Colon (tissue), 2 donors: ENCODE measurements at regions not wholly inside any gene's neighbourhood (a gene's known extent, or its start where the extent isn't known, plus 50 kb on each side); places are given as distances from the start of the nearest gene placed in this dataset.

ENCODE experiments used
- FAIRE-seq: peaks from 2 replicates; lab custom pipeline; 2012; peaks lifted over from hg19 to GRCh38; lab: Jason Lieb, UNC
- donor health status: control.
- donor health status: control.

DNA sequence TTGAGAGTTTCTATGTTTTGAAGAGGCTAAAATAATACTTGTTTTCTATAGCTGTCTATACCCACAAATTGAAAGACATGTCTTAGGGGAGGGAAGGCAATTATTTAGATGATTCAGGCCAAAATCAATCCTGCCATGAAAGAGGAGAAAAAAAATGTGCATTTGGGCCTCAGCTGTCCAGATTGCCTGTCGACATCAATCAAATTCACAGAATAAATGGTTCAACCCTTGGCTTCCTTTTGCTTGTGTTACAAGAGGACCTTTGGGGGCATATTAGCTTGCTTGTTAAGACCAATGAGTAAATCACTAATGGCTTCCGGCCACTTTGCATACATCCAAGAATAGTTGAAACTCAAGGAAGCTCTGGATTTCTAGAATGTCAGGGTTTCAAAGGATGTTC, 900.8 kb upstream of the CELF4 start:
- no peak for FAIRE-seq

DNA sequence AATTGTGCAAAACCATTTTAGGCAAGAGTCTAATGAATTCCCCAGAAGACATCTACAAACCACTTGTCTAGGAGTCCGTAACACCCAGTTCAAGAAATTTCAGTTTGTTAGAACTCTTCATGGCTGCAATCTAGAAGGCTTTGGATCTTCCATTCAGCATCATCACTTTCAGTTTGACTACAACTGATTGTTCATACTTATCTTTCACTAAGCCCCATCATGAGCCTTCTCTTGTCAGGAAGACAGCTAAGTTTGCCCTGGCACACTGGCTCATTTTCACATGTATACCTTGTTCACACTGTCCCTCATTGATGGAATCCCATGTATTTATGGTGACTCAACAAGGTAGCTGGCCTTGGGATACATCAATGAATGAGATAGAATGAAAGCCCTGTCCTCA, 898.4 kb upstream of the CELF4 start:
- no peak for FAIRE-seq

DNA sequence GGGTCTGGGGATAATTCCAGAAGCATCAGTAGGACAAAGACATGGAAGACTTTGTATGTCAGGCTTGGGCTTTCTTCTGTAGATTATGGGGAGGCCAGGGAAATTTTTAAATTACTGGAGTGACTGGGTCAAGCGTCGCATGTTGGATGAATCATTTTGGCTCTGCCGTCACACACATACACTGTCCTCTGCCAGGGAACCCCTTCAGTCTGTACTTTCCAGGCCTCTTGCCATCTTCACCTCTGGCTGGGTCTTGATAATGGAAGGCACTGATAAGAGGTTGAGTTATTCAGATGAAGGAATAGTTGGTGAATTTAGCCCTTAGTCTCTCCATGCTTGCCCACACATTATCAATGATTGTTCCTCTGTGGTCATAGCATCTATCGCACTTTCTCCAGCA, 895.1 kb upstream of the CELF4 start:
- no peak for FAIRE-seq

DNA sequence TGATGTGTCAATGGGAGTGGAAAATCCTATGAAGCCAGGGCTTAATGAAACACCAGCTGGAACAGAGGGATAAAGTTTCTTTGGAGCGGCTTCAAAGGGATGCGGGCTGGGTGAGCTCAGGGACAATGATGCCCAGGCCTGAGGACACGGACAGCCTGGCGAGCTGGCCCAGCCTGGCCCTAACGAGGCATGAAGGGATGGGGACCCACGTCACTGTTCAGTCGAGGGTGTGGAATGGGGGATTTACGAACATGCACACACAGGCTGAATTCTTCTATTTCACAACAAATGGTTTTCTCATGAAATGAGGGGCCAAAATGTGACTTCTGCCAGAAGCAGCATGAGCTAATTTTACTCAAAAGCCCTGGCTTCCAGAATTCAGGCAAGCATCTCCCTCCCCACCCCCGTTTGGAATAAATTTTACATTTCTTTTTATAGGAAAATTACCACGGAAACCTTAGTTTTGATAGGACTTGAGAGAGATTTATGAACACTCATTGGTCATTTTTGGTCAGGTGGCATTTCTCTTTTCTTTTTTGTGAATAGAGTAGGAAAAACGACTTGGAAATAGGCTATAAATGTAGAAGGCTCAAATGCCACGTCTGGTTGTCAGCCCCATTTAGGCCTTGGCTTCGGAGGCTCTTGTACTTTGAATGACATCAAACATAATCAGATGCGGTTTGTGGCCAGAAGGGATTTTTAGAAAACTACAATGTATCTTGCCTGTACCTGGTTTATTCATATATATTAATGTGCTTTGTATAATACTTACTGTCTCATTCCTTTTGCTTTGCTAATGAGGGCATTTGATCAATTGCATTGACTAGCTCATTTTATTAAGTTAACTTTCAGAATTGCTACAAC, 893.8 kb upstream of the CELF4 start:
- FAIRE-seq: no peak

DNA sequence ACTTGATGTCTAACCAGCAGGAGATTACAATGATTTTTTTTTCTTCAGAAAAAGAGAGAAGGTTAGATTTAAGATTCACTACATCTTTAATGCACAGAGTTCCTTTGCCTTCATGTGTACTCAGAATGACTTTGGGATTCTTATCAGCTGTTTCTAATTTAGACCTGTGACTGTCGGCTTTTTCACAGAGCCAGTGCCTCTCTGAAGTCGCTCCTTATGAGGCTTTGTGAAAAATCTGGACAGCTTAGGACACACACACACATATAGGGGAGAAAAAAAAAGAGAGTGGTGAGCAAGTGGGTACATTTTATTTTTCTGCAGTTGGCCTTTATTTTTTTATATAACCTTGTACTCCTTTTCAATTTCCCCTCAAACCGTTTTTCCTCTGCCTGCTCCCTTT, 893.1 kb upstream of the CELF4 start:
- no peak for FAIRE-seq

DNA sequence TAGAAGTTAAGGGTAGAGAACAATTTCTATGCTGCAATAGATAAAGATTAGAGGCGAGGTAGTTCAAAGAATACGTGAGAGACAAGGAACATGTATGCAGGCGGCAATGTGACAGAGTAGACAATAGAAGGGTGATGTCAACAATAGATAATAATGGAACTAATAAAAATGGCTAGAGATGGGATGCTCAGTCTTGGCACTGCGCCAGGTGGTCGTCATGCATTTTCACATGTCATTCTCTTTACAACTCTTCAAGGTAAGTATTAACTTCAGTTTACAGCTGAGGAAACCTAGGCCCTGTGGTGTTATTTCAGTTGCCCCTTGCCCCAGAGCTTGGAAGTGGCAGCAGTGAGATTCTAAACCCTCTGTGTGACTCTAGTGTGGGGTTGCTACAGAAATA, 890.7 kb upstream of the CELF4 start:
- FAIRE-seq: no peak

DNA sequence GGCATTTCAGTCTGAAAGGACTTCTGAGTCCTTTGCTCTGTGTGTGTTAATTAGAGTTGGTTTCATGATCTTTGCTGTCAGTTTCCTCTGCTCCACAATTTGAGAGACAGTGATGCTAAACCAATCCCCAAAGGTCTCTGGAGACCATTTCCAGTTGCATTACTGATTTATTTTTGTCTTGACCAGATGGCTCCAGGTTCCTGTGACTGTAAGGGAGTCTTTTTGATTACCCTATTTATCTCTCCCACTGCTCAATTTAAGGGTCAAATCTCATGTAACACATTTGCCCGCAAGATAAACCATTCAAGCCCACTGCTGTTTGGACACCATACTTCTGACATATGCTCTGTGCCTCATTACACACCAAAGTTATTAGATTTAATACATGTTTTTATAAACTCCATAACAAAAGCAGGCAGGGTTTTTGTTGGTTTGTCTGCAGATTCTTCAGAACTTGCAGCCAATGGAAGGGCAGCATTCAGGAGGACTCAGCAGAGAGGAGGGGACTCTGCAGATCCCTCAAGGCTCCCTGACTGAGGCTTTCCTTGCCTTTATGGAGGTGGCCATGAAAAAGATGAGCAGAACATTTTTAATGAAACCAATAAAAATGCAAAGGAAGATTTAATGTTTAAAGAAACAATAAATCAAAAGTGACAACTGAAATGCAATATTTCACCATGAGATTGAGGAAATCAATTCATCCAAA, 889.3 kb upstream of the CELF4 start:
- FAIRE-seq: no peak

DNA sequence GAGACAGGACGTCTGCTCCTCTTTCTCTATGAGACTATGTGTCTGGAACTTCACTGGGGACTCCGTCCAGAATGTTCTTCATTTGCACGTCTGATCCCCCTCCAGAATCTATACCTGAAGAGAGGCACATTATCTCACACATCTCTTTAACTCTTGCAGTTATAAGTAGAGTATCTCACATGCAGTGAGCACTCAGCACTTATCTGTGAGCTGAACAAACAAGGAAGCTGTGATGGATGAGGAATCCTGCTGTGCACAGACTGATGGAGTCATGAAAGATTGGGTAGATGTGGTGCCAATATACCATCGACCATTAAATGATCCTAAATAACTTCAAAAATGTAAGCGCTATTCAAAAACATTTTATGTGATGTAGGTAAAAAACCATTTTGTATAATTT, 888.3 kb upstream of the CELF4 start:
- no peak for FAIRE-seq

DNA sequence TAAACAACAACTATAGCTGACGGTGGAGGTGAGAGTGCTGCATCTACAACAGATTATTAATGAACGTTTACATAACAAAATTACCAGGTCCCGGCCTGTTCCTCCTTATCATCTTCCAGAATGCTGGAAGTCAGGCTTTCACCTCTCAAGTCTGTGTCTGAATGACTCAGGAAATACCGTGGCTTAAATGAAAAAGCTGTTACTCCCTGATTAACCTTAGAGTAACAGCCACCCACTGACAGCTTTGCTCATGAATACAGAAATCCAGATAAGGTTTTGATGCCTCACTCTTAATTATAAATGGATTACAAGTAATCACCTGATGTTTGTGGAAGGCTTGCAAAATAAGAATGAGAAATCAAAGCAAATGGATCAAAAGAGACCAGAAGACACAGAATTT, 885.3 kb upstream of the CELF4 start:
- no peak for FAIRE-seq

DNA sequence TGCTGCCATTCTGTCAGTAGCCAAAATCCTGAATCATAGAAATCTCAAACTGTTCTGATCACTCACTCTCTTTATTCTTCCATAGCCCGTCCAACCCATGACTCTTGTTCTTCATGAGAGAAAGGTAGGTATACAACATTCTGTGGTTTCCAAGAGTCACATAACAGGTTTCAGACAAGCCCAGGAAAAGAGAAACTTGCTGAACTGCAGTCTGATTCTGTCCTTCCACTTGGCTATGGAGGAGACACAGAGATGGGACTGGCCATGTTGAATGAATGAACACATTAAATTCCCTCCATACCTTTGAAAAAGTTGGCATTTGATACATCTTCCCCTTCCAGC, 880.2 kb upstream of the CELF4 start:
- FAIRE-seq: no peak

DNA sequence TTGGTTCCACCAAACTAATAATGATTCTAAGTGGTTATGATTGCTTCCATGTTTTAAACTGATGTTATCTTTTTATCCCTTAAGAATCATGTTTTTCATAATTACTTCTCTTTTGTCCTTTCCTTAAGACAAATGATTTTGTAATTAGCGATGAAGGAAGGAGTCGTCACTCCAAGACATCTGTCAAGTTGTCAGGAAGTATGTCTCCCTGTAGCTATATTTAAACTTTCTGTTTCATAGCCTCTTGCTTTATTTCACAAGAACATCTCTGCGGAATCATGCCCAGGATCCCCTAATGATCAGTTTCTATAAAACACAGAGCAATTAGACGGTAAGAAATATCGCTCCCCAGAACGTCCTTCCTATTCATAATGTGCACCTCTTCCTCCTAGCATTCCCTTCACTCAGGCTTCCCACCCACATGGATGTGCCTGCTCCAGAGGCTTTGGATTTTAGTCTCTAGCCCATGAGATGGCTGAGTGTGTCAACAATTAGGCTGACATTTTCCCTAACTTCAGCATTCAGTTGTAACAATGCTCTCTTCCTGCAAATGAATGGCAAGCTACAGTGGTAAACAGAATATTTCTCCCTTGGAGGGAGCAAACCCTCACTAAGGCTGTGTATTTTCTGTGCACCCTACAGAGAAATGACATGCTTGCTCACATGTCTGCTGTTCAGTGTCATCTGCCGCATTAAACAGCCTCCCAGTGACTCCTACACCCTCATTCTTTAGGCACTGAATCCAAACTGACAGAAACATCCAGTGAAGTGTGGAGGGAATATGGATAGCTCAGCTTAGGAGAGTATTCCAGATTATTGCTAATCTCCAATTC, 879.6 kb upstream of the CELF4 start:
- no peak for FAIRE-seq

DNA sequence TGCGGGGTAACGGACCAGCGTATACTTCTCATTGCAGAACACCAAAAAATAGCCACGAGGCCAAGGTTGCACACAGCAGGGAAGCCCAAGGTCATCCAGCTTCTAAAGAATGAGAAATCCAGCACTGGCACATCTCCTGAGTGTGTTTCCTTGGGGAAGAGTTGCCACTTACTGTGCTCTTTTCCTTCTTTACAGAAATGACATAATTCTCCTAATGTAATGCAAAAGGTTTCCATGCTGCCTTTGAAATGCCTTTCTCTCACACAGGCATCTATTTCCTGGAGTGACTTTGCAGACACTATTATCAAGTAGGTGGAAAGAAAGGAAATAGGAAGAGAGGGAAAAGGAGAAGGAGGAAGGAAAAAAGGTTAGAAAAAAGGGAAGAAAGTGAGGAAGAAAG, 862.1 kb upstream of the CELF4 start:
- FAIRE-seq: no peak

DNA sequence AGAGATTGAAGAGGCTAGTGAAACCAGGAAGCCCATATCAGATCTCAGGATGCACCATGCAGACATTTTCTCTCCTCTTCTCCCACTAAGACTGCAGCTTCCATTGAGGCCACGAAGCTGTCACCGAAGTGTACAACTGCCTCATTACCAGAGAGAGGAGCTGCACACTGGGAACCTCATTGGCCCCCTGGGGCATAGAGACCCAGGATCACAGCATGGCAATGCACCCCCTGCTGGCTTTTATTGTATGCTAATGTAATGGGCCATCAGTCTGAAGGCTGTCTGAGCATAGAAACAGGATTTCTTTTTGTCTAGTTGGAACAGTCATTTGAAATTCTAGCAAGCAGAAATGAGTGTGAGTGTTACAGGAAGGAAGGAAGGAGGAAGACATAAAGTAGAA, 861.6 kb upstream of the CELF4 start:
- no peak for FAIRE-seq

DNA sequence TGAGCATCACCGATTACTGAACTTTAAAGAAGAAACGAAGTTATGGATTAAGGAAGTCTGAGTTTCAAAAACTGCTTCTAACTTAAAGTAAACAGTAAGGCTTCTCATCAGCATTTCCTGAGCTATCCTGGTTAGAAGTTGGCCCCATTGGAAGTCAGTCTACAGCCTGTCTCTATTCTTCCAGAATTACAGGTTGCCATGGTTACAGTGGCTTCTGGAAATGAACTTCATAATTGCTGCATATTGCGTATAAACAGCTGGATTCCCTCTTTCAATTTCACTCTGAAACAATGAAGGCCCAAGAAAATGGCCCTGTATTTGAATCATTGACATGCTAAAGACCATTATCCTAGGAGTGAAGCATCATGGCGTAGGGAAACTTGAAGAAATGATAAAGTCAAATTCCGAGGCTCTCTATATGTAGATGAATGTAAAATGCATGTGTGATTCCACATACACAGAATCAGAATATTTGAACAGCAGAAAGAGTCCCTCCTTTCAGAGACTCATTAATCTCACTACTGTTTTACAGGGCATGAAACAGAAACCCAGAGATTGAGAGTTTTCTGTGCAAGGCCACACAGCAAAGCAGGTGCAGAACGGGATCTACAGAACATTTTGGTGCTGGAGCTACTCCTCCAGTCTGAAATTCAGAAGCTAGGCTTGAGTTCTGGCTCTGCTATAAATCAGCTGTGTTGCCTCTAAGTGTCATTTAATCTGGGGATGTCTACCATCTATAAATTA, 856.4 kb upstream of the CELF4 start:
- FAIRE-seq: no peak

DNA sequence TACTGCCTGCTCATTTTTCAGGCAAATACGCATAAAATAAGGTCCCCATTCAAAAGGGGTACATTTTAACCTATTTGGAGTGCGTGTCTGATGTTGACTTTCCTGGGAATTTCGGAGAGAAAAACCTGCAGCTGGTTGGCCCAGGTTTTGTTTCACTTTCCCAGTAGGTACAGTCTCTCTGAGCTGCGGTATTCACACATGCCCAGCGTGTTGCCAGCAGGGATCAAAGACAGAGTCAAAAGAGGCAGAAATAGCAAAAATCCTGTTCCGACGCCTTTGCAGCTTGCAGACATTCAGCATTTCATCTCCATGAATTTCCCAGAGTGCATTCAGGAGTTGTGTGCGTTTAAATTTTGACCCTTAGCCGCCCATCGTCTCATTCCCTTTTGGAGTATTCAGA, 855.4 kb upstream of the CELF4 start:
- FAIRE-seq: no peak

DNA sequence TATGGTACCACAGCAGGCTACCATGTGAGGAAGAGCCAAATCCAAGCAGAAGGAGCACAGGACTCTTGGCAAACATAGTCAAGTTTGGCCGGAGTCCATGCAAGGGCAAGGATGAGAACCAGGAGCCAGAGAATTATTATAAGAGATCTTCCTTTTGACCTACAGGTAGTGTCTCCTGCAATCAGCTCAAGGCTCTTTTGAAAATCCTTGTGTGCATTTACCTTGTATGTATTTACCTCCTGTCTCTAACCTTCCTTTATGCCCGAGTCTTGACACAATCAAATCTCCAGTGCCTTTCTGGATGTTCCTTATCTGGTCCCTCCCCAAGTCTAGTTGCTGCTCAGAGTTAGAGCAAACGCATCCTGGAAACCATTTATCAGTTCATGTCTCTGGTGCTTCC, 855.0 kb upstream of the CELF4 start:
- FAIRE-seq: no peak

DNA sequence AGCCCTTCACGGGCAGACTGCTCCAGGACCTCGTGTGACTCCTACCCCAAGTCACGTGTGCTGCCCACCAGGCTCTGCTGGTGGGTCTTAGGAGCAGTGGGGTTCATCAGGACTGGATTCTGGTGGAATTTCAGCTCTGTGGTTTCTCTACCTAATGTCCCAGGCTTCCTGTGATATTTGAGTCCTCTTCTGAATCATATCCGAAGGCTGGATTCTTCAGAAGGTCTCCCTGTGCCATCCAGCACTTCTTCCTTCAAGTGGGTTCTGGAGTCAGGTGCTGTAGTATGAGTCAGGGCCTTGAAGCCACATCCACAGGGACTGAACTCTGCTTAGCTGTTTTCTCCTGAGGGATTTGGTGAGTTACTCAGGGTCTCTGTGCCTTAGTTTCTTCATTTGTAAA, 850.2 kb upstream of the CELF4 start:
- no peak for FAIRE-seq

DNA sequence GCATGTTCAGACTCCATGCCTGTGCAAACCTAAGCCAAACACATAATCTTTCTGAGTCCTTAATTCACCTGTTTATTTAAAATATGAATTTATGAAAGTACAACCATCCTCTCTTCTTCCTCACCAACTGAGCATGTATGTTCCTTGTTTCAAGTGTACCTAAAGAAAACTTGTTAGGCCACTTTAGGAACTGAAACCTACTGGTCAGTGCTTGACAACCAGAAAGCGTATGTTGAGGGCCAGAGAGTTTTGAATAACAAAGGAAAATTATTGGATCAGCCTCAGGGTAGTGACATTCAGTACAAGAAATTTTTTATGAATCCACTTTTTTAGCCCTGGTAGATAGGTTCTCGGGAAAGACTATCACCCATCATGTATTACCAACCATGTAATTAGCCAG, 847.6 kb upstream of the CELF4 start:
- no peak for FAIRE-seq

DNA sequence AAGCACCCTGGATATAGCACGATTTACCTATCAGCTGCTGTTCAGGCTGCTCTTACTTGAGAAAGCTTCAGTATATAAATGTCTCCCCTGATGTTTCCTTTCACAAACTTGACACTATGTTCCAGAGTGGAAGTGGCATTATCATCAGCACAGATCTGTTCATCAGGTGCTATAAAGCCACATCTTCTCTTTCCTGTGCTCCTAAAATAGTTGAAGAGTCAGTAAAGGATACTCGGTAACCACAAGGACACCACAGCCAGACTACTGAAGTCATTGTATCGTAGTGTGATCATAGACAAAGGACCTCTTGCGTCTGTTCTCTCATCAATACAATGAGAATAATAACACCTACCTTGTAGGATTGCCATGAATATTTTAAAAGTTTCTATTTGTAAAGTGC, 841.0 kb upstream of the CELF4 start:
- no peak for FAIRE-seq

DNA sequence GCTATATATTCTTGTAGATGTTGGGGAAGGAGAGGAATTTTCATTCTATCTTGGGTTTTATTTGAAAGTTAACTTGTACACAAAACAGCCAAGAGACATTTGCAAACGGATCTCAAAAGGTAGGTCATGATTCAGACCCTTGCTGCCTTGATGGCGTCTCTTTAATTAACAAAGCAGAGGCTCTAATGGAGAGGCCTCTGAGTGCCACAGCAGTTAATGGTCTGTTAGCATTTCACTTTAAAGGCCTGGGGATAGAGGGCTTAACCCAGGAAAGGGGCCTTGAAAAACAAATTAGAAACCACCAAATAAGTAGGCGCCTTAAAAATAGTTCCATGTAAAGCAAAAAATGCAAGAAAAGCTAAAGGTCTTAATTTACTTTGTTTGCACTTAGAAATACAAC, 836.9 kb upstream of the CELF4 start:
- FAIRE-seq: no peak

DNA sequence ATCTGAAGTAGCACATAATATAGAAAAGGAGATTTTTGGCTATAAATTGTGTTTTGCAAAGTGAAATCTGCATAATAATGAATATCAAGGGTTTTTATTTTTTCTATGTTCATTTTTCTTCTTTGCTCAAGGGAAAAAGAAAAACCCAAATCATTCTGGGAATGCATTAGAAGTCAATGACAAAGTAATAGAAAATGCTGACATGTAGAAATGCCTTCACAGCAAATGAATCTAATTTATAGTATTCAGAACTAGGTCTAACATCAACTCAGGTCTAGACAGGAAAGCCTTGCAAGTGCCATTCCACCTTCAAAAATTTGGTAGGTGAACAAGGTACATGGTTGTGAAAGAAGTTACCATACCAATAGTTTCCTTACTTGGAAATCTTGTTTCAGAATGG, 831.5 kb upstream of the CELF4 start:
- no peak for FAIRE-seq

DNA sequence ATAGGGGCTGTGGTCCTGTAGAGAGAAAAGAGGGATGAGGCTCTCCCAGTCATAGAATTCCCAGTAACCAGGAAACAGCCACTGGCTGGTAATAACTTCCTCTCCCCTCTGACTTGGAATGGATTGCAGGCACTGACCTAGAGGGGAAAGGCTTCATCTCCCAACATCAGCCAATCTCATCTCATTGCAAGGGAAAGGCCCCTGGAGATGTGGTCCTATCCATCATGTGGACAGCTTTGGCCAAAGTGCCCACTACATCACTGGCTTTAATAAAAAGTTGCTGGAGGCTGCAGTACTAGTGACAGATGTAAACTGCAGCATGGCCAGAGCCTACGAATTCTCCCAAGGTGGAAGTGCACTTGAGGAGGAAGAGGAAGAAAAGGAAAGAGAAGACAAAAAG, 820.5 kb upstream of the CELF4 start:
- FAIRE-seq: no peak
